Adrenal gland (tissue), 5 donors: ENCODE measurements at regions not wholly inside any gene's neighbourhood (a gene's known extent, or its start where the extent isn't known, plus 50 kb on each side); places are given as distances from the start of the nearest gene placed in this dataset.

ENCODE experiments used
- POLR2A ChIP-seq, 2 donors: fragments of 450-650 bp; IDR thresholded peaks; one replicate each; pipeline ENCODE4 v1.6.1; 2017; ENCODE audit warnings: antibody characterized with exemption in 2 of 2, mild to moderate bottlenecking in 2 of 2, moderate library complexity in 1 of 2
- TF ChIP-seq, protein P1 (sequence below), 6 experiments: fragments of 450-650 bp in 4 of 6; fragments of 200-600 bp in 2 of 6; sonication (generic) in 1 of 6; IDR thresholded peaks; 1 replicate in 5 of 6; 2 replicates in 1 of 6; pipeline versions ENCODE4 v1.5.1 to v1.8.0; 2016 to 2021; ENCODE audit warnings: antibody characterized with exemption in 6 of 6, mild to moderate bottlenecking in 2 of 6, moderate library complexity in 1 of 6
- donor health status: DM: no; HTN: no; CAD: no.

DNA sequence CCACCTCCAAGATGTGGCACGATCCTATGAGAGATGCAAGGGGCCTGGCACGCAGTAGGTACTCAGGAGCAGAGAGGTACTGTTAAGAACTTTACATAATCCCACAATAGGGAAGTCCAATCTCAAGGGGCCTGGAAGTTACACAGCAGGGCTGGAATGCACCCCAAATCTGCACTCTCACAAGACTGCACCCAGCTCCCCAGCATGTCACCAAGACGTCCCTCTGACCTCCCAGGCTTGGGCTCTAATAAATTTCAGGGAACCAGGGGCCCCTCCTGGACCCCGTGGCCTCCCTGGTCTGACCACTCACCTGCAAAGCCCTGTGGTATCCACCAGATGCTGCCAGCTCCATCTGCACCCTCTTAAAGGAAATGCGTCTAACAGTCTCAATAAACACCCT is 94.9 kb downstream of the OAT start:
- TF ChIP-seq, protein P1, sequence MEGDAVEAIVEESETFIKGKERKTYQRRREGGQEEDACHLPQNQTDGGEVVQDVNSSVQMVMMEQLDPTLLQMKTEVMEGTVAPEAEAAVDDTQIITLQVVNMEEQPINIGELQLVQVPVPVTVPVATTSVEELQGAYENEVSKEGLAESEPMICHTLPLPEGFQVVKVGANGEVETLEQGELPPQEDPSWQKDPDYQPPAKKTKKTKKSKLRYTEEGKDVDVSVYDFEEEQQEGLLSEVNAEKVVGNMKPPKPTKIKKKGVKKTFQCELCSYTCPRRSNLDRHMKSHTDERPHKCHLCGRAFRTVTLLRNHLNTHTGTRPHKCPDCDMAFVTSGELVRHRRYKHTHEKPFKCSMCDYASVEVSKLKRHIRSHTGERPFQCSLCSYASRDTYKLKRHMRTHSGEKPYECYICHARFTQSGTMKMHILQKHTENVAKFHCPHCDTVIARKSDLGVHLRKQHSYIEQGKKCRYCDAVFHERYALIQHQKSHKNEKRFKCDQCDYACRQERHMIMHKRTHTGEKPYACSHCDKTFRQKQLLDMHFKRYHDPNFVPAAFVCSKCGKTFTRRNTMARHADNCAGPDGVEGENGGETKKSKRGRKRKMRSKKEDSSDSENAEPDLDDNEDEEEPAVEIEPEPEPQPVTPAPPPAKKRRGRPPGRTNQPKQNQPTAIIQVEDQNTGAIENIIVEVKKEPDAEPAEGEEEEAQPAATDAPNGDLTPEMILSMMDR (IDR thresholded peaks at IDR 0.05): no peak
- TF ChIP-seq POLR2A (IDR thresholded peaks at IDR 0.05): no peak
